SW480 (cell line): ENCODE measurements at regions not wholly inside any gene's neighbourhood (a gene's known extent, or its start where the extent isn't known, plus 50 kb on each side); places are given as distances from the start of the nearest gene placed in this dataset.

Experiments
- DNase-seq: peaks from one replicate; pipeline ENCODE4 v3.0.0-alpha.2; 2016; ENCODE audit warnings: low spot score

- DNase-seq = no peak
These were observed 118.3 kb upstream of the FBXL4 start for GRCh38 chr6:99066044-99066443.

- DNase-seq = no peak
These were observed 117.1 kb upstream of the FBXL4 start for GRCh38 chr6:99064834-99065233.

GRCh38 chr6:99036672-99037071 lies 88.9 kb upstream of the FBXL4 start:
- DNase-seq = no peak

- no peak for DNase-seq
These were observed 84.7 kb upstream of the FBXL4 start for GRCh38 chr6:99032396-99032795.

GRCh38 chr6:99031957-99032356 lies 84.2 kb upstream of the FBXL4 start:
- DNase-seq = no peak

GRCh38 chr6:99030915-99031314 lies 83.2 kb upstream of the FBXL4 start:
- DNase-seq = no peak

GRCh38 chr6:99026135-99026534 lies 78.4 kb upstream of the FBXL4 start:
- DNase-seq = no peak

- DNase-seq = no peak
These were observed 76.3 kb upstream of the FBXL4 start for GRCh38 chr6:99024089-99024488.

GRCh38 chr6:99022039-99022609 lies 74.4 kb upstream of the FBXL4 start:
- no peak for DNase-seq

- DNase-seq = no peak
These were observed 71.6 kb upstream of the FBXL4 start for GRCh38 chr6:99019381-99019780.

GRCh38 chr6:99017150-99017549 lies 69.4 kb upstream of the FBXL4 start:
- DNase-seq = no peak

- DNase-seq = no peak
These were observed 68.6 kb upstream of the FBXL4 start for GRCh38 chr6:99016355-99016754.

- no peak for DNase-seq
These were observed 66.3 kb upstream of the FBXL4 start for GRCh38 chr6:99014061-99014460.

- no peak for DNase-seq
These were observed 65.9 kb upstream of the FBXL4 start for GRCh38 chr6:99013661-99014060.

GRCh38 chr6:99013145-99013544 lies 65.4 kb upstream of the FBXL4 start:
- peak; percentile 8 for DNase-seq

GRCh38 chr6:99011151-99011550 lies 63.4 kb upstream of the FBXL4 start:
- no peak for DNase-seq

- no peak for DNase-seq
These were observed 55.1 kb upstream of the FBXL4 start for GRCh38 chr6:99002831-99003230.

GRCh38 chr6:98998103-98998502 lies 50.4 kb upstream of the FBXL4 start:
- no peak for DNase-seq
